ENCODE measurements at regions not wholly inside any gene's neighbourhood (a gene's known extent, or its start where the extent isn't known, plus 50 kb on each side); places are given as distances from the start of the nearest gene placed in this dataset.

DNA sequence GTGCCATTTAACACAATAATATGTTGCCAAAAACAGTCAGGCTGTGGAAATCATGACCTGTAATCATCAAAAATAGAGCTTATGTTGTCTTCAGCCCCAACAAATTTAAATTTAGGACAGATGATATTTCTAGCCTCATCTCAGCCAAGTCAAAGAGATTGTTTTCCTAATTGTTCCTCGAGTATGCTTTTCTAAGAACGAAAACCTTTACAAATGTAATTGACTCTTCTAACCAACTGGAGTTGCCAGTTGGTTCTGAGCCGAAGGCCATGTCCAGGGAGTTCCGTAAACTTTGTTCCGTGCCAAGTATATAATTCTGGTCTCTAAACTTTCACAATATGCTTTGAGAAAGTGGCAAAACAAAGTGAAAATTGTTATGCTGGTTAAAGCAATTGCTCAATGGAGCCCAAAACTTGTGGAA lies 160.8 kb downstream of the CEMIP2 start:
- TF ChIP-seq POLR2A (IDR thresholded peaks at IDR 0.05), result no peak
- TF ChIP-seq, protein P1, sequence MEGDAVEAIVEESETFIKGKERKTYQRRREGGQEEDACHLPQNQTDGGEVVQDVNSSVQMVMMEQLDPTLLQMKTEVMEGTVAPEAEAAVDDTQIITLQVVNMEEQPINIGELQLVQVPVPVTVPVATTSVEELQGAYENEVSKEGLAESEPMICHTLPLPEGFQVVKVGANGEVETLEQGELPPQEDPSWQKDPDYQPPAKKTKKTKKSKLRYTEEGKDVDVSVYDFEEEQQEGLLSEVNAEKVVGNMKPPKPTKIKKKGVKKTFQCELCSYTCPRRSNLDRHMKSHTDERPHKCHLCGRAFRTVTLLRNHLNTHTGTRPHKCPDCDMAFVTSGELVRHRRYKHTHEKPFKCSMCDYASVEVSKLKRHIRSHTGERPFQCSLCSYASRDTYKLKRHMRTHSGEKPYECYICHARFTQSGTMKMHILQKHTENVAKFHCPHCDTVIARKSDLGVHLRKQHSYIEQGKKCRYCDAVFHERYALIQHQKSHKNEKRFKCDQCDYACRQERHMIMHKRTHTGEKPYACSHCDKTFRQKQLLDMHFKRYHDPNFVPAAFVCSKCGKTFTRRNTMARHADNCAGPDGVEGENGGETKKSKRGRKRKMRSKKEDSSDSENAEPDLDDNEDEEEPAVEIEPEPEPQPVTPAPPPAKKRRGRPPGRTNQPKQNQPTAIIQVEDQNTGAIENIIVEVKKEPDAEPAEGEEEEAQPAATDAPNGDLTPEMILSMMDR (IDR thresholded peaks at IDR 0.05 in 8 of 11, conservative IDR thresholded peaks at IDR 0.05 in 3 of 11), result no peak
